GM12891 (cell line): ENCODE measurements at regions not wholly inside any gene's neighbourhood (a gene's known extent, or its start where the extent isn't known, plus 50 kb on each side); places are given as distances from the start of the nearest gene placed in this dataset.

ENCODE experiments used
- POLR2AphosphoS5 ChIP-seq: IDR thresholded peaks from 2 replicates; pipeline ENCODE4 v1.6.1; 2011; ENCODE audit warnings: low read depth, low read length, control low read depth
- TAF1 ChIP-seq: IDR thresholded peaks from 2 replicates; pipeline ENCODE4 v1.6.1; 2011; ENCODE audit warnings: low read depth, low read length, control low read depth

DNA sequence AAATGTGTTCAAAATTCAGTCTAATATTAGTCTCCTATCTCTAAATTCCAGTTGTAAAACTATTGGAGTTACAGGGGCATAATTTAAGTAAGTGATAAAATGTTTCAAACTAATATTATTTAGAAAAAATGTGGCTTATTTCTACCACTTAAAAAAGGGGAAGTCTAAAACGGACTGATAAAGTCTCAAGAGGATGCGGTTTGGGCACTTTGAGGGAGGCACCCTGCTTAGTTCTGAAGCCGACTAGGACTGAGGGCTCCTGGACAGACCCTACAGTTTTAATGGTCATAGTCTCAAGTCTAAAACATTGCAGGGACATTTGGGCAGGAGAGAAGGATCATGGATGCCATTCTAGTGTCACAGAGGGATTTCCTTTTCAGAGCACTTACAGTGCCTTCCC is 566.3 kb downstream of the NR2F2 start:
- TF ChIP-seq POLR2AphosphoS5 (no peak), TAF1 (no peak)
